Activated T-helper 1 cell treated with anti-CD3 and anti-CD28 coated beads, Interleukin-12 subunit alpha, Interleukin-12 subunit beta, Interleukin-2, Interleukin-4 antibody, amounts not matched to agents 30 ng/mL and 10 ng/mL and 1 ng/mL, durations not matched to agents 14 hours and 24 hours and 36 hours (primary cell): ENCODE measurements at regions not wholly inside any gene's neighbourhood (a gene's known extent, or its start where the extent isn't known, plus 50 kb on each side); places are given as distances from the start of the nearest gene placed in this dataset.

Experiments used
- DNase-seq: peaks from one replicate; pipeline ENCODE4 v3.0.0; 2021; ENCODE audit warnings: low spot score
- H3K27ac Mint-ChIP-seq: one replicate; pipeline ENCODE4 v1.8.0; 2021; ENCODE audit warnings: mild to moderate bottlenecking, mixed read lengths
- H3K27me3 Mint-ChIP-seq: one replicate; pipeline ENCODE4 v1.8.0; 2022; ENCODE audit warnings: mild to moderate bottlenecking, moderate library complexity, mixed read lengths; ENCODE audit not compliant: insufficient read depth
- H3K36me3 Mint-ChIP-seq: one replicate; pipeline ENCODE4 v1.8.0; 2021; ENCODE audit warnings: low read depth, mixed read lengths
- H3K4me1 Mint-ChIP-seq: one replicate; pipeline ENCODE4 v1.8.0; 2021; ENCODE audit warnings: low read depth, mixed read lengths
- H3K4me3 Mint-ChIP-seq: one replicate; pipeline ENCODE4 v1.8.0; 2021; ENCODE audit warnings: mild to moderate bottlenecking, moderate library complexity, mixed read lengths
- H3K9me3 Mint-ChIP-seq: one replicate; pipeline ENCODE4 v1.8.0; 2021; ENCODE audit warnings: mixed read lengths
- intact Hi-C: fragments of 100-400 bp; cut with micrococcal nuclease; formaldehyde crosslinking; loops from one replicate; pipeline ENCODE4 v1.15.1; 2024

- Mint-ChIP-seq H3K27ac (no peak overlapping the region), H3K36me3 (no peaks in the 10 kb centered on the region), H3K27me3 (peaks cover 14% of the 10 kb centered on the region), H3K9me3 (no peaks in the 10 kb centered on the region), H3K4me1 (no peaks in the 10 kb centered on the region), H3K4me3 (no peak overlapping the region)
- no peak for DNase-seq
- intact Hi-C loops = no loop called here
These were observed 218.8 kb upstream of the CELF2 start for GRCh38 chr10:10798864-10799192.

GRCh38 chr10:10800961-10801360 lies 216.7 kb upstream of the CELF2 start:
- no peak overlapping the region for H3K4me3 Mint-ChIP-seq
- H3K36me3 Mint-ChIP-seq = no peaks in the 10 kb centered on the region

GRCh38 chr10:10803278-10803677 lies 214.4 kb upstream of the CELF2 start:
- intact Hi-C loops = no loop called here
- Mint-ChIP-seq H3K27ac (no peak overlapping the region), H3K36me3 (no peaks in the 10 kb centered on the region)

More at GRCh38 chr10:10800961-10801360, 216.7 kb upstream of the CELF2 start:
- peaks cover 12% of the 10 kb centered on the region for H3K27me3 Mint-ChIP-seq
- H3K9me3 Mint-ChIP-seq = no peaks in the 10 kb centered on the region
- no peak overlapping the region for H3K27ac Mint-ChIP-seq
- no peak for DNase-seq
- no peaks in the 10 kb centered on the region for H3K4me1 Mint-ChIP-seq
- intact Hi-C loops = no loop called here

GRCh38 chr10:10804061-10804460 lies 213.6 kb upstream of the CELF2 start:
- Mint-ChIP-seq H3K36me3 (no peaks in the 10 kb centered on the region), H3K27me3 (no peaks in the 10 kb centered on the region), H3K4me1 (no peaks in the 10 kb centered on the region), H3K4me3 (no peak overlapping the region), H3K27ac (no peak overlapping the region), H3K9me3 (no peaks in the 10 kb centered on the region)
- DNase-seq = no peak
- intact Hi-C loops = no loop called here

More at GRCh38 chr10:10803278-10803677, 214.4 kb upstream of the CELF2 start:
- Mint-ChIP-seq H3K4me1 (no peaks in the 10 kb centered on the region), H3K27me3 (peaks cover 1% of the 10 kb centered on the region), H3K4me3 (no peak overlapping the region), H3K9me3 (no peaks in the 10 kb centered on the region)
- no peak for DNase-seq

GRCh38 chr10:10804998-10805740 lies 212.5 kb upstream of the CELF2 start:
- H3K4me1 Mint-ChIP-seq = no peaks in the 10 kb centered on the region
- no peak for DNase-seq

GRCh38 chr10:10807106-10807505 lies 210.6 kb upstream of the CELF2 start:
- no peak for DNase-seq
- Mint-ChIP-seq H3K27ac (no peak overlapping the region), H3K9me3 (no peaks in the 10 kb centered on the region), H3K4me1 (no peaks in the 10 kb centered on the region), H3K27me3 (peaks cover 1% of the 10 kb centered on the region), H3K4me3 (no peak overlapping the region), H3K36me3 (no peaks in the 10 kb centered on the region)
- intact Hi-C loops = no loop called here

More at GRCh38 chr10:10804998-10805740, 212.5 kb upstream of the CELF2 start:
- Mint-ChIP-seq H3K27ac (no peak overlapping the region), H3K4me3 (no peak overlapping the region), H3K9me3 (no peaks in the 10 kb centered on the region), H3K36me3 (no peaks in the 10 kb centered on the region), H3K27me3 (no peaks in the 10 kb centered on the region)
- intact Hi-C loops = no loop called here

GRCh38 chr10:10811562-10811961 lies 206.1 kb upstream of the CELF2 start:
- H3K9me3 Mint-ChIP-seq = no peaks in the 10 kb centered on the region
- H3K27ac Mint-ChIP-seq = no peak overlapping the region
- no peaks in the 10 kb centered on the region for H3K4me1 Mint-ChIP-seq
- H3K36me3 Mint-ChIP-seq = no peaks in the 10 kb centered on the region
- H3K27me3 Mint-ChIP-seq = peaks cover 1% of the 10 kb centered on the region
- DNase-seq = no peak
- no peak overlapping the region for H3K4me3 Mint-ChIP-seq
- intact Hi-C loops = no loop called here

- no peaks in the 10 kb centered on the region for H3K4me1 Mint-ChIP-seq
- peaks cover 4% of the 10 kb centered on the region for H3K9me3 Mint-ChIP-seq
- no peak overlapping the region for H3K27ac Mint-ChIP-seq
These were observed 204.0 kb upstream of the CELF2 start for GRCh38 chr10:10813656-10814055.

GRCh38 chr10:10814069-10814468 lies 203.6 kb upstream of the CELF2 start:
- DNase-seq = no peak
- Mint-ChIP-seq H3K9me3 (peaks cover 4% of the 10 kb centered on the region), H3K27ac (no peak overlapping the region), H3K4me1 (no peaks in the 10 kb centered on the region), H3K4me3 (no peak overlapping the region), H3K36me3 (no peaks in the 10 kb centered on the region), H3K27me3 (peaks cover 1% of the 10 kb centered on the region)
- intact Hi-C loops = no loop called here

More at GRCh38 chr10:10813656-10814055, 204.0 kb upstream of the CELF2 start:
- Mint-ChIP-seq H3K27me3 (peaks cover 1% of the 10 kb centered on the region), H3K4me3 (no peak overlapping the region), H3K36me3 (no peaks in the 10 kb centered on the region)
- intact Hi-C loops = no loop called here
- DNase-seq = no peak

GRCh38 chr10:10816447-10816846 lies 201.2 kb upstream of the CELF2 start:
- H3K36me3 Mint-ChIP-seq = no peaks in the 10 kb centered on the region
- no peak for DNase-seq
- intact Hi-C loops = no loop called here
- H3K27ac Mint-ChIP-seq = no peak overlapping the region
- H3K4me1 Mint-ChIP-seq = no peaks in the 10 kb centered on the region
- no peak overlapping the region for H3K4me3 Mint-ChIP-seq
- H3K9me3 Mint-ChIP-seq = peaks cover 4% of the 10 kb centered on the region
- peaks cover 1% of the 10 kb centered on the region for H3K27me3 Mint-ChIP-seq

- Mint-ChIP-seq H3K27ac (no peak overlapping the region), H3K9me3 (peaks cover 4% of the 10 kb centered on the region), H3K4me1 (no peaks in the 10 kb centered on the region), H3K4me3 (no peak overlapping the region), H3K36me3 (no peaks in the 10 kb centered on the region), H3K27me3 (no peaks in the 10 kb centered on the region)
- intact Hi-C loops = no loop called here
- DNase-seq = no peak
These were observed 200.1 kb upstream of the CELF2 start for GRCh38 chr10:10817609-10818008.

- Mint-ChIP-seq H3K36me3 (no peaks in the 10 kb centered on the region), H3K4me1 (no peaks in the 10 kb centered on the region), H3K9me3 (peaks cover 4% of the 10 kb centered on the region), H3K27ac (no peak overlapping the region), H3K27me3 (no peaks in the 10 kb centered on the region), H3K4me3 (no peak overlapping the region)
- intact Hi-C loops = no loop called here
- DNase-seq = no peak
These were observed 199.6 kb upstream of the CELF2 start for GRCh38 chr10:10818082-10818481.

- Mint-ChIP-seq H3K9me3 (peaks cover 4% of the 10 kb centered on the region), H3K27ac (no peak overlapping the region), H3K4me3 (no peak overlapping the region), H3K36me3 (no peaks in the 10 kb centered on the region), H3K27me3 (no peaks in the 10 kb centered on the region), H3K4me1 (no peaks in the 10 kb centered on the region)
- DNase-seq = no peak
- intact Hi-C loops = no loop called here
These were observed 198.3 kb upstream of the CELF2 start for GRCh38 chr10:10819206-10819856.
